Nephron (organoid): ENCODE measurements at regions not wholly inside any gene's neighbourhood (a gene's known extent, or its start where the extent isn't known, plus 50 kb on each side); places are given as distances from the start of the nearest gene placed in this dataset.

ENCODE experiments used
- H3K27ac Mint-ChIP-seq, 3 experiments: 2 replicates each; pipeline ENCODE4 v1.8.0; 2020; ENCODE audit warnings: mixed read lengths in 3 of 3, mild to moderate bottlenecking in 2 of 3, moderate library complexity in 1 of 3
- H3K27me3 Mint-ChIP-seq: 2 replicates; pipeline ENCODE4 v1.8.0; 2021; ENCODE audit warnings: low read depth, mild to moderate bottlenecking, moderate library complexity, mixed read lengths
- H3K36me3 Mint-ChIP-seq: 2 replicates; pipeline ENCODE4 v1.8.0; 2020; ENCODE audit warnings: low read depth, mixed read lengths
- H3K4me1 Mint-ChIP-seq: 2 replicates; pipeline ENCODE4 v1.8.0; 2020; ENCODE audit warnings: mixed read lengths
- H3K4me3 Mint-ChIP-seq, 3 experiments: 2 replicates each; pipeline ENCODE4 v1.8.0; 2020; ENCODE audit warnings: mild to moderate bottlenecking in 3 of 3, mixed read lengths in 3 of 3, moderate library complexity in 2 of 3
- H3K9me3 Mint-ChIP-seq: 2 replicates; pipeline ENCODE4 v1.8.0; 2020; ENCODE audit warnings: mixed read lengths
- TF ChIP-seq, protein P1 (sequence below), 3 experiments: fragments of 200-600 bp; sonication (generic); IDR thresholded peaks; one replicate each; pipeline ENCODE4 v1.5.0; 2021; ENCODE audit warnings: antibody characterized with exemption in 3 of 3; ENCODE audit not compliant: unreplicated experiment in 3 of 3

DNA sequence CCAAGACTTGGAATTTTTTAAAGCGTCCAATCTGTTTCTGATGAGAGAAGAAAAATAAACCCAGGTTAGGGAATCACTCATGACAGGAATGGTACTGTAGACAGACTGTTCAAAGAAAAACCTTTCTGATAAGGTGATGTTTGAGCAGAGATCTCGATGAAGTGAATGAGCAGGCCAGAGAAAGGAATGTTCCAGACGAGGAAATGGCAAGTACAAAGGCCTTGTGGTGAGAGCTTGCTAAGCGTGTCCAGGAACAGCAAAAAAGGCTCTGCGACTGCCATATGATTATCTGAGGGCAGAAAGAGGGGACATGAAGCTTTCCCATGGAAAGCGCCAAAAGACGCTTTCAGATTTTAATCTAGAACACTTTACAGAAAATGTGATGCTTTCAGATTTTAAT is 458.4 kb upstream of the SOX5 start:
- Mint-ChIP-seq H3K4me1 (no peaks in the 10 kb centered on the region), H3K27me3 (no peaks in the 10 kb centered on the region), H3K36me3 (peaks cover 3% of the 10 kb centered on the region), H3K4me3 (no peak overlapping the region), H3K27ac (no peak overlapping the region), H3K9me3 (no peaks in the 10 kb centered on the region)
- TF ChIP-seq, protein P1, sequence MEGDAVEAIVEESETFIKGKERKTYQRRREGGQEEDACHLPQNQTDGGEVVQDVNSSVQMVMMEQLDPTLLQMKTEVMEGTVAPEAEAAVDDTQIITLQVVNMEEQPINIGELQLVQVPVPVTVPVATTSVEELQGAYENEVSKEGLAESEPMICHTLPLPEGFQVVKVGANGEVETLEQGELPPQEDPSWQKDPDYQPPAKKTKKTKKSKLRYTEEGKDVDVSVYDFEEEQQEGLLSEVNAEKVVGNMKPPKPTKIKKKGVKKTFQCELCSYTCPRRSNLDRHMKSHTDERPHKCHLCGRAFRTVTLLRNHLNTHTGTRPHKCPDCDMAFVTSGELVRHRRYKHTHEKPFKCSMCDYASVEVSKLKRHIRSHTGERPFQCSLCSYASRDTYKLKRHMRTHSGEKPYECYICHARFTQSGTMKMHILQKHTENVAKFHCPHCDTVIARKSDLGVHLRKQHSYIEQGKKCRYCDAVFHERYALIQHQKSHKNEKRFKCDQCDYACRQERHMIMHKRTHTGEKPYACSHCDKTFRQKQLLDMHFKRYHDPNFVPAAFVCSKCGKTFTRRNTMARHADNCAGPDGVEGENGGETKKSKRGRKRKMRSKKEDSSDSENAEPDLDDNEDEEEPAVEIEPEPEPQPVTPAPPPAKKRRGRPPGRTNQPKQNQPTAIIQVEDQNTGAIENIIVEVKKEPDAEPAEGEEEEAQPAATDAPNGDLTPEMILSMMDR (IDR thresholded peaks at IDR 0.05; ENCODE audit: unreplicated experiment in 3 of 3): no peak

DNA sequence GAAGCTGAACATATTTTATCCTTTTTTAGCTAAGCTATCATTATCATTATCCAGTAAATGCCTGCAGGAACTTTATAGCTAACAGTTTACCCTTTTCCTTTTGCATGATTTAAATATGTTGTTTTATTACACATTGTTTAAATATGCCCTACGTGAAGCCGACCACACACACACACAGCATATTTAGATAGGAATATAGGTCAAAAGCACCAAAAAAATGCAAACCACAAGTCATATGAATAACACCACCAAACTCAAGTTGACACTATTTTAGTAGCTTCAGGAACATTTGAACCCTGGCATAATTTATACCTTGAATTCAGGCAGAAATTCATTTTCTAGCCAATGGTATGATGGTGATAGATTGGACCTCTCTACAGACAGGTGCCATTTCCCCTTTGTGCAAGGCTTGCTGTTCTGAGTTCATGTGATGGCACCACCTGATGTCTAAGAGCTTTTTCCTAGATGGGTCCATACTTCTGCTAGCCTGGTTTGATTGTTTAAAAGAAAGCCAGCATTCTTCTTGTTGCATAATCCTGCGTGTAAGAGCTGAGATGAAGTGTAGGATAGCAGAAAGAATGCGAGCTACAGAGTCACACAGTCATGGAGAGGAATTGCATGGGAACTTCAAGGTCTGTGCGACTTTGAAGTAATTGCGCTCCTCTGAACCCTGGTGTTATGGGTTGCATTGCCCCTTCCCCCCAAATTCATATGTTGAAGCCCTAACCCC is 454.8 kb upstream of the SOX5 start:
- H3K36me3 Mint-ChIP-seq: peaks cover 3% of the 10 kb centered on the region

GRCh38 chr12:24400533-24400932 is 451.1 kb upstream of the SOX5 start:
- H3K27me3 Mint-ChIP-seq: no peaks in the 10 kb centered on the region
- H3K4me1 Mint-ChIP-seq: no peaks in the 10 kb centered on the region
- H3K27ac Mint-ChIP-seq: no peak overlapping the region
- no peak overlapping the region for H3K4me3 Mint-ChIP-seq
- TF ChIP-seq, protein P1 (IDR thresholded peaks at IDR 0.05; ENCODE audit: unreplicated experiment in 3 of 3): no peak
- no peaks in the 10 kb centered on the region for H3K9me3 Mint-ChIP-seq
- peaks cover 3% of the 10 kb centered on the region for H3K36me3 Mint-ChIP-seq

More for the DNA sequence above, 454.8 kb upstream of the SOX5 start:
- Mint-ChIP-seq H3K4me3 (no peak overlapping the region), H3K27ac (no peak overlapping the region), H3K27me3 (no peaks in the 10 kb centered on the region), H3K4me1 (no peaks in the 10 kb centered on the region), H3K9me3 (no peaks in the 10 kb centered on the region)
- TF ChIP-seq, protein P1 (IDR thresholded peaks at IDR 0.05; ENCODE audit: unreplicated experiment in 3 of 3): no peak

- TF ChIP-seq, protein P1 (IDR thresholded peaks at IDR 0.05; ENCODE audit: unreplicated experiment in 3 of 3): no peak
- no peaks in the 10 kb centered on the region for H3K36me3 Mint-ChIP-seq
- no peaks in the 10 kb centered on the region for H3K9me3 Mint-ChIP-seq
- no peaks in the 10 kb centered on the region for H3K4me1 Mint-ChIP-seq
- H3K27me3 Mint-ChIP-seq: no peaks in the 10 kb centered on the region
- no peak overlapping the region for H3K4me3 Mint-ChIP-seq
- no peak overlapping the region for H3K27ac Mint-ChIP-seq
Observed at GRCh38 chr12:24398605-24399004, 449.1 kb upstream of the SOX5 start.

GRCh38 chr12:24396224-24396623 is 446.8 kb upstream of the SOX5 start:
- no peak overlapping the region for H3K27ac Mint-ChIP-seq
- H3K9me3 Mint-ChIP-seq: peaks cover 6% of the 10 kb centered on the region
- TF ChIP-seq, protein P1 (IDR thresholded peaks at IDR 0.05; ENCODE audit: unreplicated experiment in 3 of 3): no peak
- no peaks in the 10 kb centered on the region for H3K27me3 Mint-ChIP-seq
- peaks cover 8% of the 10 kb centered on the region for H3K36me3 Mint-ChIP-seq
- H3K4me1 Mint-ChIP-seq: no peaks in the 10 kb centered on the region
- H3K4me3 Mint-ChIP-seq: no peak overlapping the region

DNA sequence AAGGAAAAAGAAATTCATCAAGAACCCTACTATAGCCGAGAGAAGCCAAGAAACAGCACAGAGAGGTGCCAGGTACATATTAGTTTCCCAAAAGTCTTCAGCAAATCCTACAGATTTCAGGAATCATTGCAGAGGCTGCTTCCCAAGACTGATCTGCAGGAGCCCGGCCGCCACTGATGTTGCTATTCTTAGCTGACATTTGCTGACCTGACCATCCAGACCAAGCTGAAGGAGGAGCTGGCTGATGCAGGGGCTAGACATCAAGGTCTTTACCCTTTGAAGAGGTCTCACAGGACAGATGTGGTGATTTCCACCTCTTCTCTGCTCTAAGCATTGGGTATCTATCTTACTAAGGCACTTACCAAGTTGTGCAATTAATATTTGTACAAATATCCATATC is 444.8 kb upstream of the SOX5 start:
- peaks cover 17% of the 10 kb centered on the region for H3K36me3 Mint-ChIP-seq
- TF ChIP-seq, protein P1 (IDR thresholded peaks at IDR 0.05; ENCODE audit: unreplicated experiment in 3 of 3): no peak
- peaks cover 16% of the 10 kb centered on the region for H3K9me3 Mint-ChIP-seq
- no peaks in the 10 kb centered on the region for H3K27me3 Mint-ChIP-seq
- no peak overlapping the region for H3K27ac Mint-ChIP-seq
- H3K4me3 Mint-ChIP-seq: no peak overlapping the region
- no peaks in the 10 kb centered on the region for H3K4me1 Mint-ChIP-seq
